Stimulated activated CD8-positive, alpha-beta memory T cell treated with anti-CD3 and anti-CD28 coated beads, Interleukin-15, amount 100 ng/mL, for 48 hours (primary cell): ENCODE measurements at regions not wholly inside any gene's neighbourhood (a gene's known extent, or its start where the extent isn't known, plus 50 kb on each side); places are given as distances from the start of the nearest gene placed in this dataset.
"Not testable (repeated sequence)": the region's sequence is repeated elsewhere in the genome, so short reads cannot be mapped to it uniquely, and the experiment has no call there.

Experiments used
- DNase-seq, 2 donors: peaks; one replicate each; pipeline ENCODE4 v3.0.0-alpha.2; 2020; ENCODE audit warnings: low read depth in 2 of 2

DNA sequence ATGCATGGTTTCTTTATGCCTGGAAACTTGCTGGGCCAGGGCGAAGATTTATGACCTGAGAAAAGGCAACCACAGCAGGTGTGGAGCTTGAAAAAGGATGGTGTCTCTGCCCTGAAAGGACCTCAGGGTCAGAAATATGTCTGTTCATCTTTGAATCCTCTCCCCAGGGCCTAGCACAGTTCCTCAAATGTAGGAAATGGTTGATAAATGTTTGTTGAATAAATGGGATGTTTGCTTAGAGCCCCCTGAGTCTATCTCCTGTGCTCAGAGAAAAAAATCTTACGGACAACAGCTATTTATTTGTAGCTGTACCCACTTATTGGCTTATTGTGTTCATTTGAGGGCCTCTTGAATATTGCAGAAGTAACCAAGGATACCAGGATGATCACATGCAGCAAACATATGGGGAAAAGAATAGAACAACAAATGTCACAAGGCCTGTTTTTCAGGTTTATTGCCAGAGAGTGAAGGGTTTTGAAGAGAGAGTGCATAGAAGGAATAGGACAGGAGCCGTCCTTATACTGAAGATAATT, 114.5 kb downstream of the KLF5 start:
- no peak for DNase-seq

DNA sequence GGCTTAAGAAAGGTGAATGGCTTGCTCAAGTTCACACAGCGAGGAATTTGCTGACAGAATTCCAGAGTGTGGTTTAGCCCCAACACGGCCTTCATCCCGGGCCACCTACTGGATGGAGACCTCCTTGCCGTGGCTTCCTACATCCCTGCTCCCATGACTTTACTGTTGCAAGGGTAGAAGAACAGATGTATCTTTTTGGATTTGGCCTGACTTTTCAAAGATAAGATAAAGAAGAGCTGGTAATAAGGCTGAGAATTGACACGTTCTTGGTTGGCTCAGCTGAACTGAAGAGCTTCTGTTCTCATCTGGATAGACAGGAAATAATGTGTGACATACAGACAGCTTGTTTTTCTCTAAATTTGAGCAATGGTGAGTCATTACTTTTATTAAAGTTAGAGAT, 113.1 kb downstream of the KLF5 start:
- no peak for DNase-seq

DNA sequence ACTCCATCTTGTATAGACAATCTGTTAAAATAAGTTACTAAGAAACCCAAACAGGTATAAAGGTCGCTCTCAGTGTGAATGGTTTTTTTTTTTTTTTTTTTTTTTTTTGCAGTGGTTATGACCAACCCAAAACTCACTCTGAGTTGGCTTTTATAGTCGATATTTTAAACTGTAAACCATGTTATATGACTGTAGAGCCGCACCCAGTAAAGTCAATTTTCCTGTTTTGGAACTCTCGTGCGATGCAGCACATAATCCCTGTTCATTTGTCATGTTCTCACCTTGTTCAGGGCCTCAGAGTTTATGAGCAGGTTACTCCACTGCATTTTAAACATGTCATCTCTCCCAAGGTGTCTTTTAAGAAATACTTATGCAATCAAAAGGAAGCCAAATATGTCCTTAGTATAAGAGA, 112.5 kb downstream of the KLF5 start:
- no peak for DNase-seq

DNA sequence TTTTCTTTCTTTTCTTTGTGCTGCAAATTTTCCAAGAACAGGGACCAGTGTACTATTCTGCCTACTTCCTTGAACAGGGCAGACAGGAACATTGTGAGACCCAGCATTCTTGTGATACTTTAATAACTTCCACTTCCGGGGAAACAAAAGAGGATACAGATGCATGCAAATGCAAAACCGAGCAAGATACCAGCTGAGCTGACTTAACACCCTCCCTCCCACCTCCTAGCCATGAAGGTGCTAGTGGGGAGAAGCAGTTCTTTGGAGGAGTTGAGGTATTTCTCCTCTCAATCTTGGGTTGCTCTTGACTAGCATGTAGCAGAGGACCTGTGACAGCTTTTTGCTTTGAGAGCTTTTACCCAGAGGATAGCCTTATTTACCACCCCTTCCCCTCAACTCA, 111.2 kb downstream of the KLF5 start:
- no peak for DNase-seq

DNA sequence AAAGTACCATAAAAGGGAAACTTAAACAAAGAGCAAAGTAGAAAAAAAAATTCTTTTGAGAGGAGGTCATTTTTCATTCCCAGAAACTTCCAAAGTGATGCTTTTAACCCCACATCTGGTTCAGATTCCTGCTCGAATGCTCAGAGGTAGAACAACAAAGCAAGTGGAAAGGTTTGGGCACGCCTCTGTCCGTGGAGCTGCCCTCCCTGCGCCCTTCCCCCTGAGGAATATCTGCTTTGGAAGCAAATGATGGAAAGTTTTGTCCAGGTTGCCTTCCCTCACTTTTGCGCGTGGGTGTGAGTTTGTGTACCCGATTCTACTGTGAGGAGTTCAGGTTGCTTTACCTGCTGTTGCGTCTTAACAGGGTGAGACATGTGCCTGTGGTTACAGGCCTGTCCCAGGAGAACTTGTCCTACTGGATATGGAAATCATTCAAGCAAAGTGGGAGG, 110.2 kb downstream of the KLF5 start:
- DNase-seq: no peak

DNA sequence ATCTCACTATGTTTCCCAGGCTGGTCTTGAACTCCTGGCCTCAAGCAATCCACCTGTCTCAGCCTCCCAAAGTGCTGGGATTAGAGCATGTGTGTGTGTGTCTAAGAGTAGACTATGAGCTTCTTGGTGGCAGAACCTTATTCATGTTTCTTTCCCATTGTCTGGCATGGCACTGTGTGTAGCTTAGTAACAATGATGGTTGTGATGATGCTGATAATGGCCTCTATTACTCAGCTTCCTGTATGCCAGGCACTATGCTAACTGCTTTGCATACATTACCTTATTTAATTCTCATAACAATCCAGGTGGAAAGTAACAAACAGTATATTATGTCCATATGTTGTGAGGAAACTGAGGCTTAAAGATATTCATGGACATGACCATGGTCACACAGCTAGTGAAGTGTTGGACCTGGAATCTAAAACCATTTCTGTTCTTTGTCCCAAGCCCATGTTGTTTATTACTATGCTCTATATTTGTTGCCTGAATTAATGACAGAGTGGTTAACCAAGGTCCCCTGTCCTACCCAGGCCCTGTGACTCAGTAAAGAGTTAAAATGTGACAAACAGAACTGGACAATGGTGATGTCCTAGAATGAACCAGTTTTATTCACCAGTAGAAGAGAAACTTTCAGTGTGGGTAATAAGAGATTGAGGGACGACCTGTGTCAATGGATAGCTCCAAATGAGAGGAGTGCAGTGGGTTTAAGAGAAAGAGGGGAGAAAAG, 109.6 kb downstream of the KLF5 start:
- DNase-seq: no peak

DNA sequence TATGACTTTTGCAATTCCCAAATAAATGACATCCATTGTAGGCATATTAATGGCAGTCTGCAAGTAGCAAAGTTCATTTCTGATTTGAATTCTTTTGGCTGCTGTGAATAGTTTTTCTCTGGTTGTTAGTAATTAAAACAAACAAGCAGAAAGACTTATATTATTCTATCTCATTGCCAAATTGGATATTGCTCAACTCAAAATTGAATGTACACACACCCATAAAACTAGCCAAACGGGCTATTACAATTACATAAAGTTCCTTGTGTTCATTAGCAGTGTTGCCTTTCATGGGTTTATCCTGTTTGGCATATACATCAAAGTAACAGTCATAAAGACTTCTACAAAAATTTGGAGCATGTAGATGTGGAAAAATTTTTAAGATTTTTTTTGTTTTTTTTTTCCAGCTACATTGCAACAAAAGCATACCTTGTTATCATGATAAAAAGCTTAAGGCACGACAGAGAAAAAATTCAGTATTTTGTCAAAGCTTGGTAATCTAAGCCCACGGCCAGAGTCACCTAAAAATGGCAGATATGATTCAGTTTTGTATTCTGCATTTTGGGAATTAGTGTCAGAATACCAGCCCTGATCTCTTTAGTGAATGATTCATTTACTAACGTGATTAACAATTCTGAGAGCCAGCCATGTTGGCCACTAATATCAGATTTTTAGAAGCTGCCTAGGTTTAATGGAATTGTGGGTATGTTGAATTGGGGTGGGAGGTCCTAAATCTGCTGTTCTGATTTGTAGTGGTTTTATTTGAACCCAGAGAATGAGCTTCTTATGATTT, 108.4 kb downstream of the KLF5 start:
- DNase-seq: no peak

DNA sequence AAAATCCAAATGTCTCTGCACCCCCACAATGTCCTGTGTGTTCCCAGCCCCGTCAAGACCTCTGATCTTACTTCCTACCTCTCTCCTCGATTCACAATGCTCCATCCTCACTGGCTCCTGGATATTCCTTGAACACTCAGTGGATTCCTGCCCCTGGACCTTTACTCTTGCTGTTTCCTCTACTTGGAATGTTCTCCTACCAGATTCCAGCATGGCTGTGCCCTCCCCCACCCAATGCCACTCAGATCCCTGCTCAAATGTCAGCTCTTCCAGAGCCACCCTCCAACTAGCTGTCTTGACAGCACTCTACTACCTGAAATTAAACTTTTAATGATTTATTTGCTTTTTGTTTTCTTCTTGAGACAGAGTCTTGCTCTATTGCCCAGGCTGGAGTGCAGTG, 107.4 kb downstream of the KLF5 start:
- DNase-seq: no peak

DNA sequence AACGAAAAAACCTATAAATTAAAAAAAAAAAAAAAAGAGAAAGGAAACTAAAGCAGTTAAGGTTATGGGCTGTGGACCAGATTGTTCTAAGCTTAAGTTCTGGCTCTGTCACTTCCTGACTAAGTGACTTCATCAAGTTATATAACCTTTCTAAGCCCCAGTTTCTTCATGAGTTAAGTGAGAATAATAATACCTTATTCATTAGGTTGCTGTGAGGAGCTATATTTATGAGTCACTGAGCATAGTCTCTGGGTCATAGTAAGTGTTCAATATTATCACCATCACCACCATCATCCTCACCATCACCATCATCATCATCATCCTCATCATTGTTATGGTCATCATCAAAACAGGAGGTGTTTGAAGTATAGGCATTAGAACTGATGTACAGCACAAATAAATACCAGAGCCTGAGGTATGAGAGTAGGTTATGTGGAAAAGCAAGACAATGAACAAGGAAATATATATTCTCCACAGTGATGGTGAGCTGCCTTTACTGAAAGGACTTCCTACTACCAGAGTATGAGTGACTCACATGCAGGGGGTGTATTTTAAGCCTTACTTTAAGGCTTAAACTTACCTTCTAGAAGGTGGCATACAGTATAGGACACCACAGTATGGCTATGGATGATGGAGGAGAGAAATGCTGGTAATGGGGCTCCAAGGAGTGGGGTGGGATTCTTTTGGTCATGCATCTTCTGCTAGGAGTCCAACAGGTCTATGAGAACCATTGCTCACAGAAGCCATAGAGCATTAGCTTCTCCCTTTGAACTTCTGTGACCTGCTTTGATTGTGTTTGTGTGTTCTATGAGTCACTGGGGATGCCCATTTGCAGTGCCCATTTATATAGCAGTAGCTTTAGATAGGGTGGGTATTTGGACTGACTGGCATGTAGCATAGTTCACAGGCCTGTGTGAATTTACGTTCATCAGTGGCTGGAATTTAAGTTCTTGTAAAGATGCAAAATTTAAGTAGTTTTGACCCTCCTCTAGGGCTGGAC, 104.4 kb downstream of the KLF5 start:
- no peak for DNase-seq

DNA sequence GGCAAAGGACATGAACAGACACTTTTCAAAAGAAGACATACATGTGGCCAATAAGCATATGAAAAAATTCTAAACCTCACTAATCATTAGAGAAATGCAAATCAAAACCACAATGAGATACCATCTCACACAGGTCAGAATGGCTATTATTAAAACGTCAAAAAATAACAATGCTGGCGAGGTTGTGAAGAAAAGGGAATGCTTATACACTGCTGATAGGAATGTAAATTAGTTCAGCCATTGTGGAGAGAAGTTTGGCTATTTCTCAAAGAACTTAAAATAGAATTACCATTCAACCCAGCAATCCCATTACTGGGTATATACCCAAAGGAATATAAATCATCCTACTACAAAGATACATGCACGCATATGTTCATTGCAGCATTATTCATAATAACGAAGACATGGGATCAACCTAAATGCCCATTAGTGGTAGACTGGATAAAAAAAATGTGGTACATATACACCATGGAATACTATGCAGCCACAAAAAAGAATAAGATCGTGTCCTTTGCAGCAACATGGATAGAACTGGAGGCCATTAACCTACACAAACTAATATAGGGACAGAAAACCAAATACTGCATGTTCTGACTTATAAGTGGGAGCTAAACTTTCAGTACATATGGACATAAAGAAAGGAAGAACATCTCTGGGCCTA, 101.7 kb downstream of the KLF5 start:
- DNase-seq: not testable (repeated sequence)

DNA sequence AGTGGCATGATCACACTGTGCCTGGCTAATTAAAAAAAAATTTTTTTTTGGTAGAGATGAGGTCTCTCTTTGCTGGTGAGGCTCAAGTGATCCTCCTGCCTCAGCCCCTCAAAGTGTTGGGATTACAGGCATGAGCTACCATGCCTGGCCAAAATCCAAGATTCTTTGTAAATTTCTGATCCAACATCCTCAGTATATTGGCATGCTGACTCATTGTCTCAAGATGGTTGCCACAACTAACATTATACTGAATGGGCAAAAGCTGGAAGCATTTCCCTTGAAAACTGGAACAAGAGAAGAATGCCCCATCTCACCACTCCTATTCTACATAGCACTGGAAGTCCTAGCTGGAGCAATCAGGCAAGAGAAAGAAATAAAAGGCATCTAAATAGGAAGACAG, 100.0 kb downstream of the KLF5 start:
- no peak for DNase-seq

DNA sequence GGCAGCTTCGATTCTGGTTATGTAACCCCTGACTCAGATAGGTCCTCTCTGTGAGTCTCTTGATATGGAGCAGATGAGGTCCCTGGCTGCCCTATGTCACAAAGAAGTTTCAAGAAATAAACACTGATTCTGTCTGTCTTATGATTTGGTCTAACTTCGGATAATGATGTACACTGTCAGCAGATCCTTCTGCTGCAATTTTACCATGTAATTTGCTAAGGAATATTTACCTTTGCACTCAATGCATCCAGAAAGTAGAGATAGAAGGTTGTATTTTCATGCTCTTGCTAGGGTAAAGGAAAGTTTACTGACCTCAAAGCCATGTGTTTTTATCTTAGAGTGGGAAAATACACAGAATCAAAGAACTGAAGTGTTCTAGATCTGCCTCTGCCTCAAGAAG, 98.2 kb downstream of the KLF5 start:
- no peak for DNase-seq

DNA sequence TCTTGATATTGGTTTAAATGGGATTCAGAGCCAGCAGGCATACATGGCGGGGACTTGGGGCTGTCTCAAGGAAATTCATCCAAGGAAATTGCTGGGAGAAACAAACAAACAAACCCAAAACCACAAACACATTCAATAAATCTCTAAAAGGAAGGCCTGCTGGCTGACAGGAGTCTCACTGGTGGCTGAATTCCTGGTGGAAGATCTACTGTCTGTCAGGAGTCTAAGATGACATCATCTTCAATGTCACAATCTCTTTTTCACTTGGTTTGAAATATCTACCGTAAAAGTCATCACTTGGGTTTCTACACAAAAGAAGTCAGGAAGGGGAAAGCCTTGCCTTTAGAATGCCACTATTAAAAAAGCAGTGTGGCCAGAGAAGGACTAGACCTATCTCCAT, 87.9 kb downstream of the KLF5 start:
- DNase-seq: no peak

DNA sequence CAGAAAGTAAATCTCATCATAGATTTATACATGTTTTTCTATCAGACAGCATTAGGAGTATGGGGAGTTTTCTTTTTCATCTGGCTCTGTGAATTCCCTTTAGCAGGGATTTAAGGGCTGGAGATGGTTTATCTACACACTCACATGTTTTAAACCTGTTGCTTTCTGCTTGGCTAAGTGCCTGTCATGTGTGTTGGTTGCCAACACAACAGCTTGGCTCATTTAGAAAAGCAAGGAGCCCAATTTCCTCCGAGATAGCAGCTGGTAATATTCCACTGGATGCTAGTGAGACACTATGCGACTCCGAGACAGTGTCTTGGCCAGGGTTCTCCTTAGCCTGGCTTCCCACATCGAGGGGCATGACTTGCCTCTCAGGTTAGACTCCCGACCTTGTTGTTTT, 83.3 kb downstream of the KLF5 start:
- no peak for DNase-seq

DNA sequence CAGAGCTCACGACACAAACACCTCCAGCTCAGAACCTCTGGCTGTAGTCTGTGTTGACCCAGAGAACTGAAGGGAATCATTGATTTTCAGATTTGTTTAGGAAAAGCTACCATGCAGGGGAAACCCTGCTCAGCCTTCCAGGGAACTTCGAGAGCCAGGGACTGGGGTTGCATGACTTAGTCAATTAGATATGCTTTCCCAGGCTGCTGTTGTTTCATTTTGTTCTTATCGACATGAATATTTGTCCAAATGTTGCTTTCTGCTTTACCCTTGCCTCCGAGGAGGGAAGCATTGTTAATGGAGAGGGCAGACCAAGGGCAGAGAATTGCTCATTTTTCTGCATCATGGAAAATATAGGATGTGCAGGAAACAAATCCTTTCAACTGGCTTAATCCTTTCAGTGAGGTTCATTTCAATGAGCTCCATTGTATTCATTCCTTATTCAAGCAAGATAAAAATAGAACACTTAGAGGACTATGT, 82.5 kb downstream of the KLF5 start:
- DNase-seq: no peak

DNA sequence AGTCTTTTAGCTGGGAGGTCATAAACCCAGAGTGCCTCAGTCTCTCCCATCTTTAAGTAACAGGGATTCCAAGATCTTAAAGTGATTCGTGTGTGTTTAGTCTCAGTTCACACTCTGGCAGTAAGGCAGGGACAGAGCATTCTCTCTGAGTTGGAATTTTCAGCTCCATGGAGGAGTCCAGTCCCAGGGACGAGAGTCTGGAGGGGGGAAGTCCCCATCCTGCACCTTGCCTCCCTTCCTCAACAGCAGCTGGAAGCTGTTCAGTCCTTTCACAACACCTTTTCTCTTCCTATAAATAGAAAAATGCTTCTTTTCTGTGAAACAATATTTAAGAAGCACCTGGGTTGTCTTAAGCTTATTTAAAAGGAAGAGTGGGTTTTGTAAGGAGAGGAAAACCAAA, 82.0 kb downstream of the KLF5 start:
- no peak for DNase-seq

DNA sequence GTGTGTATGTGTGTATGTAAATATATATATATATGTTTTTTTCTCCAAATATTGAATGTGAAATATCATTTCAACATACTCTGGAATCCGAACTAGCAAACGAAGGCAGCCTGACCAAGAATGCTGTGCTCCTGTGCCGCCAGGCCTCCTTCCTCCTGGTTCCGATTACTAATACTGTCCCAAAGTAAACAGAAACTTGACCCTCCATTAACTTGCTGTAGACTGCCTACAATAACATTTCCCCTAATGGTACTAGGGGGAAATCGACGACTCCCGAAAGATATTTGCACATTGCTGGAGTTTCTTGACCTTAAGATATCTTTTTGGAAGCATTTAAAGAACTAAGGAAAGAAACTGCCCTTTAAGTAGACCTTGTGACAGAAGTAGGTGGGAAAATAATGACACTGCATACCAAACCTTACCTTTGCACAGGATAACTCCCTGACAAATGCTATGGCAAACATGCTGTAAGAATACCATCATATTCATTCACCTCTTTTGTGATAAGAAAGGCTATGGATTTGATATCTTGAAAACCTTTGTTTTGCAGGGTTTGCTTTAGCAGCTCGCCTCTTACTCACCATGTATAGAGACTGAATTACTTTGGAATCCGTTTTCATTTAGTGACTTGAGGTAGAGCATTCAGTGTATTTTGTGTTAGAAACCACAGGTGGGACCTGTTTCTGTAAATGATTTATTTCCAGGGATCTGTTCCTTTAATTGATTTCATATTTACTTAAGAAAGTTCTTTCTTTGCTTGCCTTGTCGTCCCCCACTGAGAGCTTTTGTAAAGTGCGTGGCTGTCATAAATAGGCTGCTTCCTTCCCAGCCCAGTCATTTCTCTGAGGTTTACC, 80.1 kb downstream of the KLF5 start:
- no peak for DNase-seq

DNA sequence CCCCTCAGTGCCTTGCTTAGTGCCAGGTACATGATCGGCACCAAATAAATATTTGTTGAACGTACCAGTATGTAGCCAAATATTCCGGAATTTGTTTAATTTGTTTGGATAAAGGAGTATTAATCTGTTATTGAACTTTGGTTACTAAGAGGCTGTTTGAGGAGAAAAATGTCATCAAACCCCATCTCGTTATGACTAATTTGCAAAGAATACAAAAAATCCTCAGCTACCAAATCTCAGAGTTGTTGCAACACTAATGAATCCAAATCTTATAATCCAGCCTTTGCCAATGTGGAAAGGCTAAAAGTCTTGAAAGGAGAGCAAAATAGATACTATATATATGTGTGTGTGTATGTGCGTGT, 79.5 kb downstream of the KLF5 start:
- DNase-seq: no peak

DNA sequence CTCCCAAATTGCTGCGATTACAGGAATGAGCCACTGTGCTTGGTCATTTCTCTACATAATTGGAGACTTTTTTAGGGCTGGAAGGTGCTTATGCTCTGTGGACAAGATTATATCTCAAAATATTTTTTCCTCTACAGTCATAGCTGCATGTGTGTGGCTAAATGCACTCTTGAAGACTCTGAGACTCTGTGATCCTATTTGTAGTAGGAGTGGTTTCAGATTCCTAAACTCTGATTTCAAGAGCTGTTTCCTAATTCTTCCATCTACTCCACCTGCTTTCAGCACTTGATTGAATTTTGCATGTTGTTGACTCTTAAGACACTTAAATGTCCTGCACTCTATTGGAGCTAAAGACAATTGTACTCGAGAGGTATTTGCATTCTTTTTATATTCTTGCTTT, 78.0 kb downstream of the KLF5 start:
- DNase-seq: no peak

DNA sequence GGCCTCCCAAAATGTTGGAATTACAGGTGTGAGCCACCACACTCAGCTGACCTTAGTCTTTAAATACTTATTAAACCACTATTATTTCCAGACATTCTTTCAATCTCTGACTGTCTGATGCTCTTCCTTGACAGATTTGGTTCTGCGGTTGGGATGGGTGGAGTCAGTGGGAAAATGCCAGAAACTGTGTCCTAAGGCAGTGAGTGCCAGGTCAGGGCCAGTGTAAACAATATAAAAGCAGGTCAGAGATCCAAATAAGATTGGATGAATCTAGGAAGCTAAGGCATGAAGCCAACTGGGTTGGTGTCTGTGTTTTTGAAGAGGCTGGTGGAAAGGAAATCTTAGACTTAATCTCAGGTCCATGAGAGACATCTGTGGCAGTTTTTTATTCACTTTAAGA, 74.7 kb downstream of the KLF5 start:
- no peak for DNase-seq
